ENCODE measurements at regions not wholly inside any gene's neighbourhood (a gene's known extent, or its start where the extent isn't known, plus 50 kb on each side); places are given as distances from the start of the nearest gene placed in this dataset.

DNA sequence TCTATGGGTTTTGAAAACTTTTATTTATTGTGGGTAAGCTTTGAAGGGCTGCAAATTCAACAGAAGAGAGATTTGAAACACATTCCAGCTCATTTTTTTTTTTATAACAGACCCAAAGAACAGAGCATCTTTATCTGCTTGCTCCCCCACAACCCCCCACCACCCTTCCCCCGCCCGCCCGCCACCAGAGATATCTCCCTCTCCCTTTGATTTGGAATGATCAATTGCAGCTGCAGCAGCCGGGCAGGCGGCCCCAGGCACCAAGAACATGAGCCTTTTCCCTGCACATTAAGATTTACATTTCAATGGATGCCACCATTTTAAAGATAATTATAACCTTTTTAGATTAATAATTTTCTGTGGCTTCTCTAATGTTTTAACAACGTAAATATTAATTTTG, 510.9 kb downstream of the ZNF608 start:
- Histone ChIP-seq H3K36me3 (ENCODE audit: control insufficient read depth, insufficient read depth, low read length) (no peaks in the 10 kb centered on the region), H3K27me3 (ENCODE audit: control insufficient read depth, insufficient read depth, low read length) (no peaks in the 10 kb centered on the region), H3K4me3 (ENCODE audit: low read depth, low read length) (no peak overlapping the region)
- TF ChIP-seq CTCF (IDR thresholded peaks at IDR 0.05; ENCODE audit: insufficient read depth, low read depth, low read length): no peak
- DNase-seq (ENCODE audit: low read depth): no peak
- POLR2A ChIA-PET: no interaction called here
- CTCF ChIA-PET: interaction anchor here (0.6 kb wide), 1 partner anchor 1762 kb away, joined by 3 read pairs; no protein-coding TSS in a partner anchor

DNA sequence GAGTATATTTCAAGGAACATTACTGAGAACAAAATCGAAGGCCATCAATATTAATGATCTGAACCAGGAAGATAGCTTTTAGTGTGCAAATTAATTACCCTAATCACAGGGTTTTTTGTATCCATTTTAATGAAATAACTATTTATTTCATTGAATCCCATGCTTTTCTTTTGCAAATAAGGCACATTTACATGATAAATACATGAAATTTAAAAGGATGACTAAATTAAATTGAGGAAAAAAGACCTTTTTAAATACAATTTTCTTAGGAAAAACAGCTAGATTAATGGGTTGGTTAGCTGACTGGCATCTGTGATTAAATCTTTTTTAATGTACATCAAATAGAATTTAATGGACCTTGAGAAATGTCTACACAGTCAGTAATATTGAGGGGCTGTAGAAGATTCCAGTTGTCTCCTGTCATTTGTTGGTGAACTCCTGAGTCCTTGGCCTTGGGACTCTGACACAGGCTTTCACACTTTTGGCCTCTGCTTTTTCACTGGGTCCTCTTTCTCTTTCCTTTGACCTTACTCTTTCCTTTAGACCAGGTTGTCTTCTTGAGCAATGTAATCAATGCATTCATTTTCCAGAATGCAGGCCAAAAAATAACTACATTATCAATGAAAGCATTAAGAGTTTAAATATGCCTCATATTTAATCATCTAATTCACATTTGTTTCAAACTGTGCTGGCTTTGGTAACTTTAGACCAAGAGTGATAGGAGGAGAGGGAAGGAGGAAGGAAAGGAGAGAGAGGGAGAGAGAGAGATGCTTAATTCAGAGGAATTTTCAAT, 511.5 kb downstream of the ZNF608 start:
- TF ChIP-seq CTCF (IDR thresholded peaks at IDR 0.05; ENCODE audit: insufficient read depth, low read depth, low read length): no peak
- H3K27me3 ChIP-seq (ENCODE audit: control insufficient read depth, insufficient read depth, low read length): no peaks in the 10 kb centered on the region
- CTCF ChIA-PET: no interaction called here
- POLR2A ChIA-PET: no interaction called here
- DNase-seq (ENCODE audit: low read depth): no peak
- no peak overlapping the region for H3K4me3 ChIP-seq (ENCODE audit: low read depth, low read length)
- H3K36me3 ChIP-seq (ENCODE audit: control insufficient read depth, insufficient read depth, low read length): no peaks in the 10 kb centered on the region

GRCh38 chr5:124234022-124234769, 512.2 kb downstream of the ZNF608 start:
- Histone ChIP-seq H3K27me3 (ENCODE audit: control insufficient read depth, insufficient read depth, low read length) (no peaks in the 10 kb centered on the region), H3K36me3 (ENCODE audit: control insufficient read depth, insufficient read depth, low read length) (no peaks in the 10 kb centered on the region), H3K4me3 (ENCODE audit: low read depth, low read length) (no peak overlapping the region)
- no peak for DNase-seq (ENCODE audit: low read depth)
- TF ChIP-seq CTCF (IDR thresholded peaks at IDR 0.05; ENCODE audit: insufficient read depth, low read depth, low read length): no peak
- ChIA-PET POLR2A (no interaction called here), CTCF (no interaction called here)

- no peak overlapping the region for H3K4me3 ChIP-seq (ENCODE audit: low read depth, low read length)
- no peak for TF ChIP-seq CTCF (IDR thresholded peaks at IDR 0.05; ENCODE audit: insufficient read depth, low read depth, low read length)
- no peaks in the 10 kb centered on the region for H3K27me3 ChIP-seq (ENCODE audit: control insufficient read depth, insufficient read depth, low read length)
- ChIA-PET CTCF (no interaction called here), POLR2A (no interaction called here)
- DNase-seq (ENCODE audit: low read depth): no peak
- H3K36me3 ChIP-seq (ENCODE audit: control insufficient read depth, insufficient read depth, low read length): no peaks in the 10 kb centered on the region
Measured at GRCh38 chr5:124232515-124232914, 513.9 kb downstream of the ZNF608 start.

DNA sequence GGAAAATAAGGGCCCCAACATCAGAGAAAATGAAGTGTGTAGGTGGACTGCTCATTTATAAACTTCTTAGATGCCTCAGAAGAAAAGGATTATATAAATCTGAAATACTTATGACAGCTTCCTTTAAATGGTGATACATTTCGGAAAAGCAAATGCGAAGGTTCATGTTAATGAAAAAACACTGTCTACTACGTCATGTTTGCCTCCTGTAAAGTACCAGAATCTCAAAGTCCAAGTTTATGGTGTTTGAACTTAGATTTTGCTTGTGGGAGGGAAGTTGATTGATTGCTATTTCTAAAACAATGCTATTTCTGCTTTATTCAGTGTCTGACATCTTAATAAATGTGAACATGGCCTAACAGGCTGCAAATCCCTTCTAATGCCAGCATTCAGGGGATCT, 514.6 kb downstream of the ZNF608 start:
- Histone ChIP-seq H3K36me3 (ENCODE audit: control insufficient read depth, insufficient read depth, low read length) (no peaks in the 10 kb centered on the region), H3K4me3 (ENCODE audit: low read depth, low read length) (no peak overlapping the region), H3K27me3 (ENCODE audit: control insufficient read depth, insufficient read depth, low read length) (no peaks in the 10 kb centered on the region)
- no peak for TF ChIP-seq CTCF (IDR thresholded peaks at IDR 0.05; ENCODE audit: insufficient read depth, low read depth, low read length)
- no peak for DNase-seq (ENCODE audit: low read depth)
- ChIA-PET CTCF (no interaction called here), POLR2A (no interaction called here)
